ENCODE measurements at regions not wholly inside any gene's neighbourhood (a gene's known extent, or its start where the extent isn't known, plus 50 kb on each side); places are given as distances from the start of the nearest gene placed in this dataset.
A peak's percentile ranks its signal among the peaks of the same experiment; 100 is the strongest.

DNA sequence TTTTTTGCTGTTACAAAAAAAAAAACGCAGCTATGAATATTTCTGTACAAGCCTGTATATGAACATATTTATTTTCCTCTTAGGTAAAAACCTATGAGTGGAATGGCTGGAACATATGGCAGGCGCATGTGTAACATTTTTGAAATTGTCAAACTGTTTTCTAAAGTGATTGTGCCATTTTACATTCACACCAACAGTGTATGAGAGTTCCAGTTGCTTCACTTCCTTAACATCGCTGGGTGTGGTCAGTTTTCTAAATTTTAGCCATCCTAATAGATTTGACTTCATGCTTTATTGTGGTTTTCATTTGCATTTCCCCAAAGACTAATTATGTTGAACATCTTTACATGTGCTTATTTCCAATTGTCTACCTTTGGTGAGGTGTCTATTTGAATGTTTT is 306.8 kb downstream of the KCNRG start:
- Histone ChIP-seq H3K4me3 (no peak overlapping the region), H3K4me1 (peaks cover 0 to 17% (median 7%) of the 10 kb centered on the region in 4 donors), H3K27me3 (no peaks in the 10 kb centered on the region), H3K9me3 (no peaks in the 10 kb centered on the region), H3K27ac (no peak overlapping the region), H3K36me3 (no peaks in the 10 kb centered on the region)
- intact Hi-C loops (cut with DNase I; ENCODE audit: low total_unique reads), result no loop called here
- WGBS, 5 donors, result 75 to 97% (median 89%) methylated on average over 3 of the region's 3 CpGs
- TF ChIP-seq, protein P1, sequence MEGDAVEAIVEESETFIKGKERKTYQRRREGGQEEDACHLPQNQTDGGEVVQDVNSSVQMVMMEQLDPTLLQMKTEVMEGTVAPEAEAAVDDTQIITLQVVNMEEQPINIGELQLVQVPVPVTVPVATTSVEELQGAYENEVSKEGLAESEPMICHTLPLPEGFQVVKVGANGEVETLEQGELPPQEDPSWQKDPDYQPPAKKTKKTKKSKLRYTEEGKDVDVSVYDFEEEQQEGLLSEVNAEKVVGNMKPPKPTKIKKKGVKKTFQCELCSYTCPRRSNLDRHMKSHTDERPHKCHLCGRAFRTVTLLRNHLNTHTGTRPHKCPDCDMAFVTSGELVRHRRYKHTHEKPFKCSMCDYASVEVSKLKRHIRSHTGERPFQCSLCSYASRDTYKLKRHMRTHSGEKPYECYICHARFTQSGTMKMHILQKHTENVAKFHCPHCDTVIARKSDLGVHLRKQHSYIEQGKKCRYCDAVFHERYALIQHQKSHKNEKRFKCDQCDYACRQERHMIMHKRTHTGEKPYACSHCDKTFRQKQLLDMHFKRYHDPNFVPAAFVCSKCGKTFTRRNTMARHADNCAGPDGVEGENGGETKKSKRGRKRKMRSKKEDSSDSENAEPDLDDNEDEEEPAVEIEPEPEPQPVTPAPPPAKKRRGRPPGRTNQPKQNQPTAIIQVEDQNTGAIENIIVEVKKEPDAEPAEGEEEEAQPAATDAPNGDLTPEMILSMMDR (IDR thresholded peaks at IDR 0.05), result no peak
- TF ChIP-seq POLR2AphosphoS5 (IDR thresholded peaks at IDR 0.05) (no peak), EP300 (IDR thresholded peaks at IDR 0.05) (no peak), POLR2A (IDR thresholded peaks at IDR 0.05) (no peak)
- DNase-seq, result no peak

DNA sequence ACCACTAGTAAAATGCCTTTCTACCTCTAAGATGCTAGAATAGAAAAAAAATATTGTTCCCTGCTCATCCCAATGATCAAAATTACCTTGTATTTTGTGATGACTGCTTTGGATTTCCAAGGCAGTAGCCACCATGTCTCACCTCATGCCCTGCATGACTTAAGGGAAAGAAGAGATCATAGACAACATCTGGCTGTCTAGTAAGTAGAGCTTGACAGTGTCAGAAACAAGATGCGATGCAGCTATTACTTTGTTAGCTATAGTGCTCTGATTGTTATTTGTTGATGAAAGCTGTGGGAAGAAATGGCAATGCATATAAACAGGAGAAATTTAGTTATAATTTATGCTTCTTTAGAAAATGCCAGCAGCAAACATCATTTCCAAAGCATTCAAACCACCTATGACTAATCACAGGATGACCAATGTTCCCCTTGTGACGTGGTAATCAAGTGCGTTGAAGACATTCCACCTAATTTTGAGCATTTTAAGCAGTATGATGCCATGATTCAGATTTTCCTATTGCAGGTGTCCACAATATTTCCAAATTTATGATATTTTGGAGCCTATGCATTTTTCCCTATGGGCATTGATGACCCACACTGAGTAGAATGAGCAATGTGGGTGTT is 308.3 kb downstream of the KCNRG start:
- H3K27me3 ChIP-seq, result no peaks in the 10 kb centered on the region
- intact Hi-C loops (cut with DNase I; ENCODE audit: low total_unique reads), result no loop called here
- WGBS, 5 donors, result 62 to 94% (median 90%) methylated on average over 3 of the region's 3 CpGs
- H3K9me3 ChIP-seq, result no peaks in the 10 kb centered on the region
- H3K27ac ChIP-seq, result no peak overlapping the region
- no peak overlapping the region for H3K4me3 ChIP-seq
- DNase-seq, result no peak
- TF ChIP-seq, protein P1 (IDR thresholded peaks at IDR 0.05), result no peak
- no peaks in the 10 kb centered on the region for H3K36me3 ChIP-seq
- H3K4me1 ChIP-seq, result peaks cover 0 to 17% (median 7%) of the 10 kb centered on the region in 4 donors

DNA sequence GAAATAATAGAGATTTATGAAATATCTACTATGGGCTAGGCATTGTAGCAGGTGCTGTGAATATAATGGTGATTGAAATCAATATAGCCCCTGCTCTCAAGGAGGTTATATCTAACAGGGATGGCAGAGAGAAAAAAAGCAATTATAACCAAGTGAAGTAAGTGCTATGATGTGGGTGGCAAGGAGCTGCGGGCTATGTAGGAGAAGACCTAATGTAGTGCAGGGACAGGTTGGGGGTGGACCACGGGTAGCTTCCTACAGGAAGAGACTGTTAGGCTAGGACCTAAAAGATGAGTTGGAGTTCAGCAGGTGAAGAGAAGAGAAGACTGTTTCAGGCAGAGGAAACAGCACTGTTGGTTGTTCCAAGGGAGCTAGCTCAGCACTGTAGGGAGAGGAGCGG is 311.0 kb downstream of the KCNRG start:
- no peak for DNase-seq
- TF ChIP-seq POLR2A (IDR thresholded peaks at IDR 0.05), result no peak
- no peak for TF ChIP-seq EP300 (IDR thresholded peaks at IDR 0.05)
- no peak for TF ChIP-seq POLR2AphosphoS5 (IDR thresholded peaks at IDR 0.05)
- TF ChIP-seq, protein P1 (IDR thresholded peaks at IDR 0.05), result no peak
- no peaks in the 10 kb centered on the region for H3K36me3 ChIP-seq
- intact Hi-C loops (cut with DNase I; ENCODE audit: low total_unique reads), result no loop called here
- H3K9me3 ChIP-seq, result no peaks in the 10 kb centered on the region
- no peak overlapping the region for H3K4me3 ChIP-seq
- H3K27me3 ChIP-seq, result no peaks in the 10 kb centered on the region
- H3K27ac ChIP-seq, result no peak overlapping the region
- WGBS, 5 donors, result 90 to 94% (median 91%) methylated on average over 3 of the region's 3 CpGs
- H3K4me1 ChIP-seq, result no peaks in the 10 kb centered on the region

DNA sequence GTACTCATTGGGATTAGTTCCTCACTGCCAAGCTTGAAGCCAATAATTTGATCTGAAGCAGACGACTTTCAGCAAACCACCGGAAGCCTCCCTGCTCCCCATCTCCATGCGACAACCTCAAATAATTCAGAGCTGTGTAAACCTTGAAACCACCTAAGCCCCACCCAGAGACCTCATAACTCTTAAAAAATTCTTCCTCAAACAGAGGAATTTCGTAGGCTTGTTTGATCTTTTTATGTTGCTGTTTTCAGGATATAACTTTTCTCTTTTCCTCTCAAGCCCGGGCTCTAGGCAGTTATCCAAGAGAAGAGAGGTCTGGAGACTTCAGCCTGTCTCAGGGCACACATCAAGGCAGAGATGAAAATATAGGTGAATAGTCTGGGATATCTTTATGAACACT is 311.6 kb downstream of the KCNRG start:
- DNase-seq, result peak in 1 of 2 donors; percentile 8
- no peaks in the 10 kb centered on the region for H3K4me1 ChIP-seq
- no peak overlapping the region for H3K27ac ChIP-seq
- 42 to 55% (median 47%) methylated on average over 5 of the region's 5 CpGs for WGBS, 5 donors
- H3K27me3 ChIP-seq, result no peaks in the 10 kb centered on the region
- no peaks in the 10 kb centered on the region for H3K9me3 ChIP-seq
- H3K4me3 ChIP-seq, result no peak overlapping the region
- intact Hi-C loops (cut with DNase I; ENCODE audit: low total_unique reads), result no loop called here
- TF ChIP-seq, protein P1 (IDR thresholded peaks at IDR 0.05), result no peak
- TF ChIP-seq POLR2AphosphoS5 (IDR thresholded peaks at IDR 0.05) (no peak), EP300 (IDR thresholded peaks at IDR 0.05) (no peak), POLR2A (IDR thresholded peaks at IDR 0.05) (no peak)
- no peaks in the 10 kb centered on the region for H3K36me3 ChIP-seq
